C1 segment of cervical spinal cord (tissue), 14 donors: ENCODE measurements at regions not wholly inside any gene's neighbourhood (a gene's known extent, or its start where the extent isn't known, plus 50 kb on each side); places are given as distances from the start of the nearest gene placed in this dataset.

Experiments used
- DNase-seq, 14 donors: peaks; one replicate each; lab custom pipeline; 2025; lab: John Stamatoyannopoulos, UW

DNA sequence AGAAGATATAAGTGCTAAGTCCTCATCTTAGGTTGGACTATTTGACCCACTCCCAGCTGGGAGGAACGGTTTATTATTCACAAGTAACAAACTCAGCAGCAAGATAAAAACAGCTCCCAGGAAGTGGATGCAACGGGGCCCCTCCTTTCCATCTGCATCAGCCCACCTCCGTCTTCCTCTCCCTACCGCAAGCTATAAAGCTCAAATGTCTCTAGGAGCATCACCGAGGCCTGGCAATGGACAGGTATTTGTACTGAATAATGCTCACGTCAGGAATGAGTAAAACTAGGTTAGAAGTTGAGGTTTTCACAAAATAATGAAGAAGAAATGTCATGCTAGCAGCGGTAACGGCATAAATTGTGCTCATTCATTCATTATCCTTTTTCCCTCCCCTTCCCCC is 408.7 kb upstream of the PSMD7 start:
- DNase-seq, result no peak

DNA sequence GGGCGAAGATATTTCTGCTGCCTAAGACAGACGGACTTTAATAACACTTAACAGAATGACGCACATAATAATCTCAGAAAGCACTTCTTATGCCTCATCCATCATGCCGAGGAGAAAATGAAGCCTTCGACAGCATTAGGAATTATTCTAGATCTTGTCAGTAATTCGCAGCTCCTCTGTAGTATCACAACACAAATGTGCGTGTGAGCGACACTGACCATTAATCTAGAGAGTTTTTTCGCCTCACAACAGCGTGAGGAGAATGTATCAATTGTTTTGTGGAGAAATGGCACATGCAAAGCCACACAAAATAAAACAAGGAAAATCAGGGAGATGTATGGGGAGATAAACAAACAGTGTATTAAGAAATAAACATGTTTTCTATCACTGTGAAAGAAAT is 410.2 kb upstream of the PSMD7 start:
- no peak for DNase-seq

DNA sequence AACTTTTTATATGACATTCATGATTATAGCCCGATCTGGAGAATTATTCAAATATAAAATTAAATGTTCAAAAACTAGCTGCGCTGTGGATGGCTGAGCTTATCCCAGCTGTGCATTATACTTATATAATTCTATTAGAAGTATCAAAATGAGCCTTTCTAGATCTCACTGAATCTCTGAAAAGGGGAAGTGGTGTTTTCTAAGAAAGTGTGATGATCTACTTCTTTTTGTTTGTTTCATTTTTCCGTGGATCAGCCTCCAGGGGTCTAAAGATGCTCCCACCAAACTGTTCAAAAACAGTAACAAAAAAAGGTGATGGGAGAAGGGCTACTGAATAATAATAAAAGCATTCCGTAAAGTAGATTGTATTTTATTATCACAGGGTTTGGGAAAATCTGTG is 411.3 kb upstream of the PSMD7 start:
- DNase-seq, result no peak

DNA sequence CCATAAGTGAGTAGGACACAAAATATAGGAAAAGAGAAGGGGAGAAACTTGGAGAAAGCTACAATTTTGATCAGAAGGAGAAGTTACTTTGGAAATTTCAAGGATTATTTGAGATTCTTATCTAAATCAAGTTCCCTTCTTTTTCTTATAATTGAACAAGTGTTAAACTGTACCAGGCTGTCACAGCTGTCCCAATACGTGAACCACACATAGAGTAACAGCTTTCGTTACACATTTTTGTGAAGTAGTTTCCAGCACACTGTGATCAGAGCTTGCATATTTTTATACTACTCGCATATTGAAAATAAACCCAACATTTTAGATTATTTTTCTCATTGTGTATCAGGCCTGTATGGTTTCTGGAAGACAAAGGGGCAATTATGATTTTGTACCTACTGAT is 412.8 kb upstream of the PSMD7 start:
- no peak for DNase-seq

DNA sequence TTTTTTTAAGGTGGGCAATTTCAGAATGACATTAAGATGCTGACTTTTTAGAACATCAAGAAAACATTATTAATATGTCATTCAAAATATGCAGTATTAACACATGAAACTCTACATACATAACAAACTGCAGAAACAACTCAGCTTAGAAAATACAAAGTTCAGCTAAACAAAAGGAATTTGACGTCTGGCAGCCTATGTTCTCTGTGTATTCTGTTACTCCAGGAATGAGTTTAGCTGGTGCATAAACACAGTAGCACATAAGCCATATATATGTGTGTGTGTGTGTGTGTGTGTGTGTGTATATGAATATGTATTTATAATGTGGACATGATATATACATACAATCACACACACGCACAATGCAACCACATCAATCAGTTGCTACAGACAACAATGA is 413.5 kb upstream of the PSMD7 start:
- no peak for DNase-seq

DNA sequence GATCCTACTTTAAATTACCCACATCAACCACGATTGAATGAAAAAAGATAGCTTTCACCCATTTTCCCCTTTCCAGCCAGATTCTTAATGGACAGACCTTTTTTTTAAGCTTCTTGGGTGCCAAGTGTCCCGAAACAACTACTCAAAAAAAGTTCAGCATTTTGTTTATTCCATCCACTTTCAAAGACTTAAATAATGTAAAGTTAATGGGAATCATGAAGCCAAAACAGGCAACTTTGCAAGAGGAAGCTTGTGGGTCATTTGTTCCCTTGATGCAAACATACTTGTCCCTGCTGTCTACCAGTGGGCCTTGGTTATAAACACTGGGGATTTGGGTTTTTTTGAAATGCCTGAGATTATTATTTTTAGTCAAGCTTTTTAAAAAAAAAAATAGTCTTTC is 414.0 kb upstream of the PSMD7 start:
- no peak for DNase-seq

DNA sequence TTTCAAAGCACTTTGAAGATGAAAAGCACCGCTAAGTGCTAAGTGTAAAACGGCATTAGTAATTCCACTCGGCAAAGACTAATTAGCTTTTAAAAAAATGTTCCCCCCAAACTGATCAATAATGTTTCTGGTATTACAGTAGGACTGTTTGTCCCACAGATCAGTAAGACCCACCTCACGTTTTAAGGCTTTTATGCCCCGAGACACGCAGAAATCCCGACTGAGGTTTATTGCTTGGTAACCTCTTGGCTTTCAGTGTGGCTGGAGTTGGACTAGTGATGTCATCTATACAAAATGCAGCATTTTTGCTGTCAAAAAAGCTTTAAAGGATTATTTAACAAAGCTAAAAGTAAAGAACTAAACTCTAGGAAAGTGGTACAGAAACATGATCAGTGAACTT is 414.6 kb upstream of the PSMD7 start:
- DNase-seq, result no peak

DNA sequence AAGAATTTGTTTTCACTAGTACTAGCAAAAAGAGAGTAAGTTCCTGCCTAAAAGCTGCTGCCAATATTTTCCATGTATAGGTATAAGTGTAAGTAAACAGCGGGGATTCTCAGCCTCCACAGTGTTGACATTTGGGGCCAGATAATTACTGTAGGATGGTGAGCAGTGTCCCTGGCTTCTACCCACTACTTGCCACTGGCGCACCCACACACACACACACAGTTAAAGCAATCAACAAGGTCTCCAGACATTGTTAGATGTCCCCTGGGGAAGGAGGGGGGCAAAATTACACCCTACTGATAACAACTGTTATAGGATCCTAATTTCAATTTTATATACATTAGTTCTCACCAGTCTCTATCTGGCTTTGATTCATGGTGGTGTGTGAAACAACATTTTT is 417.0 kb upstream of the PSMD7 start:
- no peak for DNase-seq

DNA sequence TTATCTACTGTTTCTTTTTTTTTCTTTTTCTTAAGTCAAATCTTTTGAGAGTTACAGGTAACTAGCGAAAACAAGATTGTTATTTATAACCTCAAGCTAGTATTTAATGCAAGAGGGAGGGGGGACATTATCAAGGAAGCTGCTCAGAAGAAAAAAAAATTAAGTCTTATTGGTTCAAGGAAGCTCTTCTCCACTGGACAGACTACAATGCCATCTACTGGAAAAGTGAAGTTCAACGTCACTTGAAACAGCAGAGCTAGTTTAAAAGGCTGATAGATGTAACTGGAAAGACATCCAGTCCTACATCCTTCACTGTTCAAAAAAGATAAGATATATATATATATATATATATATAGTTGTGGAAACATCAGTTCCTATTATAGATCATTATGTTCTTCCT is 418.0 kb upstream of the PSMD7 start:
- DNase-seq, result peak in 1 of 14 donors; percentile 1

DNA sequence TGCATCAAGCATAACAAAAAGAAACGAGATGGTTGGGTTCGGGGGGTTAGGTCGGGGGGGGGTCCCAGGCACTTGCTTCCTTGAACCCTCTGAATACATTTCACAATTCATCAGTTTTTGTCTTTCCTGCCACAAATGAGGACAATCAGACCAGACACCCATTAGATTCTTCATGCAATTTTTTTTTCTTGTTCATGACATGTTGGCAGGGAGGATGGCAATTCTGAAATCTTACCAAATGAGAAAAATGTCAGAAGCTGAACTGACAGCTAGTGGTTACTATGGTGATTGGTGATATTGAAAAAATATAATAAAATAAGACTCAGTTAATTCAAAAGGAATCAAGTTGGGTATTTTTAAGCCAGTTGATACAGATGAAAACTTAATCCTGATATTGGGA is 419.5 kb upstream of the PSMD7 start:
- no peak for DNase-seq

DNA sequence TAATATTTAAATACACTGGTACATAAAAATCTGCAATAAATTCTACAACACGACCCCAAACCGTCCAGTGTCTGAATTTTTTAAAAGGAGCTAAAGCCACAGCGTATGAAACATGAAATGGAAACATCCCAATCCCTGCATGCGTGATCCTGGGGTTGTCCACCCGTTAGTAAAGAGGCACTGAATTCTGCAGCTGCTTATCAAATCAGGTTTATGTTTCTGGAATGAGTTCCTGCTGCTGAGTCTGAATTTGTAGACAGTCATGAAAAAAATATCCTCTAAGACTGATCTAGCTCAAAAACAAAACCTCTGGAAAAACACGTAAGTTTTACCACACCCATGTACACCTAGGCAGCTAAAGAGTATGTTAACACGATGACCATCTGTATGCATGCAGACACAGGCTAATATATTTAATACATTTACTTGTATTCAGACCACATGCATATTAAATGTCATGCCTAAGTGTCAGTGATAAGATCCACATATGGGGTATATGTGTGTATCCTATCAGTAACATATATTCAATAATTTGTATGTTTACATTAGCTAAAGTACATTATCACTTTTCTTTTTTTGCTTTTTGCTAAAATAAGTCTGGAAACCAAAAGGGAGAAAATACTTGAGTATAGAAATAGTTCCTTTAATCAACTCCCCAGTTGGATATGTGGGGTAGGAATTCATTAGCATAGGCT is 420.5 kb upstream of the PSMD7 start:
- no peak for DNase-seq

DNA sequence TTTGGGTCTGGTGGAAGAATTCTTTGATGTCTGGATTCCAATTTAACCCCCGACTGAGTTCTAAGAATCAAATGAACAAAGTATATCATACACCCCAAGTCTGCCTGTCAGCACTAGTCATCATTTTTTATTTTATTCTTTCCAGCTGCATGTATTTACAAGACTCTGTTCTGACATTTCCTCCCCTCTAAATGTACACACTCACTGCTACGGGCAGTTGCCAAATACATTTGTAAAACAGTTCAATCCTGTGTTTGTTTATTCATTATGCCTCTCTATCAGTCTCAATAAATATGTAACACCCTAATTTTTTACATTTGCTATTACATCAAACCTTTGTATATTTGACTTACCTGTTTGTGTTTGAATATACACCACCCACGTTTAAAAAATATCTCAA is 422.3 kb upstream of the PSMD7 start:
- no peak for DNase-seq

DNA sequence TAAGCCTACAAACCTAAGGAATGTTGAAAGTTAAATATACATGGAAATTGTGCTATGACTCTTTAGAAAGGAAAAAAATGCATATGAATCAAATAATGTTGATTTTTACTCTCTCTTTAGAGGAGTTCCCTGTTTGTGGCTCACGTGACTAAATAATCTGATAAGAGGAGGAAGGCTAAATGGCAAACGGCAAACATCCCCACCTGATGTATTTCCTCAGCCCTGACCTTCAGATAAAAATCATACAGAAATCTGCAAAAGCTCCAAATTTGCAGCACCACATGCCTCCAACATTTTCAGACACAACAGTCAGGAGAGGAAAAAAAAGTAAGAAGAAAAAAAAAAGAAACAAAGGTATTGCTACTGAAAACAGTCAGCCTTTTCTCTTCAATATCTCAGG is 423.0 kb upstream of the PSMD7 start:
- DNase-seq, result no peak

DNA sequence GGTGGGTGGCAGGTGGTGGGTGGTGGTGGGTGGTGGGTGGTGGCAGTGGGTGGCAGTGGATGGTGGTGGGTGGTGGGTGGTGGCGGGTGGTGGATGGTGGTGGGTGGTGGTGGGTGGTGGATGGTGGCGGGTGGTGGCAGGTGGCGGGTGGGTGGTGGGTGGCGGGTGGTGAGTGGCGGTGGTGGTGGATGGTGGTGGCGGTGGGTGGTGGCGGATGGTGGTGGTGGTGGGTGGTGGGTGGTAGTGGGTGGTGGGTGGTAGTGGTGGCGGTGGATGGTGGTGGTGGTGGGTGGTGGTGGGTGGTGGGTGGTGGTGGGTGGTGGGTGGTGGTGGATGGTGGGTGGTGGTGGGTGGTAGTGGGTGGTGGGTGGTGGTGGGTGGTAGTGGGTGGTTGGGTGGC is 423.8 kb upstream of the PSMD7 start:
- DNase-seq, result no peak

DNA sequence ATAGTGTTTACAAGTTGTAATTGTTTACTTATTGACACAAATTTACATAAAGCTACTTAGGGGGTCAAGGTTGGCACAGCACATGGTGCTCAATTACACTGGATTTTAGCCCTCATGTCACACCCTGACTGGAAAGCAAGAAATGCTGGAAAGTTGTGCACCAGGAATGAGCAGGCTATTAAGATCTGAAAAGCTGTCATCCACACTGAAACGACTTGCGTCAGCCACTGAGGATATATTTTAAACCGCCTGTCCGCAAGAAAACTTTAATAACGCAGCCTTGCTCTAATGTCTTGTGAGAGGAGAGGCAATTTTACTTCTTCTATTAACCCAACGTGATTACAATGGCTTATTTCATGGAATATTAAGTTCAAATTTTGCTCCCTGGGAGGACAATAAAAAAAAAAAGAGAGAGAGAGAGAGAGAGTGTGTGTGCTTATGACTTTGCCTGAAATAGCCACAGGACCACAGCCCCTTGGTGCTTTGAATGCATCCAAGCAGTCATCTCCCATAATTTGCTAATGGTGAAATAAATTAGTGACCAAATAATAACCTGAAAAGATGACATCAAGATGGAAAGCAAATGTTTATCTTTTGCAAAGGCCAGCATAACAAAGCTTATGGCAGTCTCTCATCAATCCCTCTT is 425.4 kb upstream of the PSMD7 start:
- no peak for DNase-seq

DNA sequence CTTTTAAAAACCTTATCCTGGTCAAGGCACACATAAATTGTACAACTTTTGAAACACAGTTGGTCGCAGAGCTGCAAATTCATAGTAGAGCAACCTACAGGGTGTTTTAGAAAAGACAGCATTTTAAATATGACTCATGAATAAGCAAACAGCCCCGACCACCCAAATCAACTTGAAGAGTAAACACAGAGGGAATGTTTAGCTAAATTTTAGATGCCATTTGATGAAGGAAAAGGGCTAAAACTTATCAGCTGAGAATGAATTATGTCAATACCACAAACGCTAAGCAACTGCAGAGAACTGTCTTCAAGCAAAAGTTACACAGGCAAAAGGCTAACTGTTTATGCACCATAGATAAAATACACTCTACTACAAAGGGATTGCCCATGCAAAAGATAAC is 427.5 kb upstream of the PSMD7 start:
- DNase-seq, result no peak

DNA sequence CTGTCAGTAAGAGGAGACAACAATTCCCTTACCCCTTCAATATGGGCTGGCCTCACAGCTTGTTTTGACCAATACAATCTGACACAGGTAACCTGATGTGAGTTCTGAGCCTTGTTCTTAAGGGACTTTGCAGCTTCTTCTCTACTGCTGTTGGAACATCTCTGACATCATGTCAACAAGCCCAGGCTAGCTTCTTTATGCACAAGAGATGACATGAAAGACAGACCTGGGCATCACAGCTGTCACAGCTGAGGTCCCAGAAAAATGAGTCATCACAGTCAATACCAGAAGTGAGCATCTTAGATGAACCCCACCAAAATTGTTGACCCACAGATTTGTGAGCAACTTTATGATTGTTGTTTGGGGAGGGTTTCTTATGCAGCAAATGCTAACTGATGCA is 431.7 kb upstream of the PSMD7 start:
- no peak for DNase-seq

DNA sequence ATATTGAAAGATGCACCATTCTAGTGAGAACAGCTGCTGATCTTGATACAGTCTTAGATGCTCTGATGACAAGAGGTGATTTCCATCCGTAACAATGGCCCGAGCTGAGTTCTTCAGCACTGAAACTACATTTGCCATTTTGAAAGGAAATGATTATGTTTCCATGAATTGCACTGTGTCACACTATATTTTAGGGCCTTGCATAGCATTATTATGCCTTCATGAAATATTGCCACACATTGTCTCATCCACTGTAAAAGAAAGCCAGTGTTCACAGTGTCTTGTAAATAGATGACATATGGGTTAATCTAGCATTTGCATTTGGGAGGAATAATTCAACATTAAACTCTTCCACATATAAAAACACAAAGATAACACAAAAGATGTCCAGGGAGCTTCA is 438.3 kb upstream of the PSMD7 start:
- no peak for DNase-seq

DNA sequence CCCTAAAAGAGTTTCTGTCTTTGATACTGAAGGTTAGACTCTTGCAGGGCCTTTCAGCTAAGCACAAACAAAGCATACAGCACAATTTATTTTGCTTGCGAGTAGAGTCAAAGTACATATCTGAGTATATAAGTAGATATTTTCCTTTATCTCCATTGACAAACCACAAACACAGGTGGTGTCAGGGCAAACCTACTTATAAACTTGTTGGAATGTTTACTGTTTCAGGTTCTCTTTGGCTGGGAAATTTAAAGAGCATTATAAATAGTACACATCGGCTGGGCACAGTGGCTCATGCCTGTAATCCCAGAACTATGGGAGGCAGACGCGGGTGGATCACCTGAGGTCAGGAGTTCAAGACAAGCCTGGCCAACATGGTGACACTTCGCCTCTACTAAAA is 442.6 kb upstream of the PSMD7 start:
- DNase-seq, result no peak

DNA sequence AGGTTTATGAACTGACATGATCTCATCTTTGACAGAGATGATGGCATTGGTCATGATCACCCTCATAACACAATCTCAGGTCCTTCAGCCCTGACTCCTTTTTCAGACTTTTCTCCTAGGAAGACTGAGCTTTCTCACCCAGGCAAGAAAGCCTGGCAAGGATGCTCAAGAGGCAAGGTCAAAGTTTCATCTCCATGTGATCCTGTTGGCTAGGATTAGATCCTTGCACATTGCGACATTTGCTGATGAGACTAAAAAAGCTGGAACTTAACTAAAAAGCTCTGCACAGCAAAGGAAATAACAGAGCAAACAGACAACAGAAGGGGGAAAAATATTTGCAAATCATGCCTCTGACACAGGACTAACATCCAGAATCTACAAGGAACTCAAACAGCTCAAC is 444.1 kb upstream of the PSMD7 start:
- DNase-seq, result no peak

DNA sequence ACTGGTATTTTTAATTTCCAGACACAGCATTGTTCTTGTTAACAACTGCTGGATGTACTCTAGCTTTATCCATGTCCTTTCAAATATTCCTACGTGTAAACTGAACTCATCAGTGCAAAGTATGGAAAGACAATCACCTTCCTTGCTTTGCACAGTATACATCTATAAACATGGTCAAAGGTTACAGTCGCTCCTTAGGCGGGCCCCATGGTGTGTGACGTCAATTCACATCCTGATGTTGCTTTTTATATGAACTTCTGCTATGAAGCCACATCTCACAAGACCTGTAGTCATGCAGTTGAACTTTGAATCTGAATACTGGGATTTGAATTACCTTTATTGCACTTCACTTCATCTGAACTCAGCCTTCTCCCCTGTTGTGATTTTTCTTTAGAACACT is 447.6 kb upstream of the PSMD7 start:
- DNase-seq, result no peak

DNA sequence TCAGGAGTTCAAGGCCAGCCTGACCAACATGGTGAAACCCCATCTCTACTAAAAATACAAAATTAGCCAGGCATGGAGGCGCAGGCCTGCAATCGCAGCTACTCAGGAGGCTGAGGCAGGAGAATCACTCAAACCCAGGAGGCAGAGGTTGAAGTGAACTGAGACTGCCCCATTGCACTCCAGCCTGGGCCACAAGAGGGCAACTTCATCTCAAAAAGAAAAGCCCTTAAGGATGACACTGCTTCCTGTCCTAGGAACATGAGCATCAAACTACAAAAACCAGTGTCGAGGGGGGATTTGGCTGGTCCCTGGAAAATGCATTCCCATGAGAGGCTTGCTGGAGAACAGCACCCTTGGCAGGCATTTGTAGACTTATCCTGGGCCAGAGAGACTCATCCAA is 449.5 kb upstream of the PSMD7 start:
- DNase-seq, result no peak

DNA sequence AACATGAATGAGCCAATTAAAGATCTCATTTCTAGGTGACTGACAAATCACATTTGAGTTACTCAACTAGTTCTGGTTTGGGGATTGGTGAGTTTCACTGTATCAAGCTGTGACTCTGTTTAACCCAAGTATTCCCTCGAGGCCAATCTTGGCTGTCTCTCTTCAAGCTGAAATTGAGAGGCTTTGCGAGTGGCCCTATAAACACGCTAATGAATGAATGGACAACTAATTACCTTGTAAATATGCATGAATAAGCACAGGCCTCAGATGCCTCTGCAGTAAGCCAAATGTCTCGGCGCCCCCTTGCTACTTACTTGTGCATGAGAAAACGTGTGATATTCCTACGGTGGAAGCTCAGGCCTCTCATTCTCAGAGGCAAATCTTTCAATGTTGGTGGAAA is 450.3 kb upstream of the PSMD7 start:
- DNase-seq, result peak in 3 of 14 donors; percentile 1 to 5 (median 2)

DNA sequence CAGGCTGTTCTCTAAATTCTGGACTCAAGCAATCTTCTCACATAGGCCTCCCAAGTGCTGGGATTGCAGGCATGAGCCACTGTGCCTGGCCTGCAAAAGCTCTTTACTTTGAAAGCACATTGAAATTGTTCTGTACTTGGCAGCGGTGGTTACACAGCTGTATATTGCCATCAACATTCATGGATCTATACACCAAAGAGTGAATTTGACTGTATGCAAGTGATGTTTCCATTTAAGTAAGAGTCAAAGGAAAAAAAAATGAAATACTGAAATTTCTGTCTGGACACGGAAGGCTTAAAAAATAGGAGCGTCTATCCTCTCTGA is 450.6 kb upstream of the PSMD7 start:
- DNase-seq, result no peak
